Kidney (tissue), 13 donors: ENCODE measurements at regions not wholly inside any gene's neighbourhood (a gene's known extent, or its start where the extent isn't known, plus 50 kb on each side); places are given as distances from the start of the nearest gene placed in this dataset.

ENCODE experiments used
- DNase-seq, 5 donors: peaks; one replicate each; pipeline ENCODE4 v3.0.0-alpha.2; 2013 to 2020
- FAIRE-seq: peaks from 2 replicates; lab custom pipeline; 2012; peaks lifted over from hg19 to GRCh38; lab: Jason Lieb, UNC
- H3K27ac ChIP-seq, 2 donors: one replicate each; pipeline ENCODE4 v1.7.0; 2013; ENCODE audit warnings: low read depth in 2 of 2, low read length in 2 of 2, inconsistent platforms in 1 of 2
- H3K27me3 ChIP-seq: one replicate; pipeline ENCODE4 v1.7.1; 2013; ENCODE audit warnings: low read length, inconsistent platforms; ENCODE audit not compliant: control insufficient read depth, insufficient read depth
- H3K36me3 ChIP-seq, 3 donors: one replicate each; pipeline versions ENCODE4 v1.7.0 to v1.7.1; 2013; ENCODE audit warnings: low read length in 3 of 3, control low read depth in 1 of 3, inconsistent platforms in 1 of 3; ENCODE audit not compliant: insufficient read depth in 3 of 3, control insufficient read depth in 2 of 3
- H3K4me1 ChIP-seq, 3 donors: one replicate each; pipeline versions ENCODE4 v1.7.0 to v1.7.1; 2013; ENCODE audit warnings: low read length in 3 of 3, inconsistent platforms in 1 of 3, low read depth in 1 of 3; ENCODE audit not compliant: control insufficient read depth in 2 of 3, insufficient read depth in 2 of 3
- H3K4me3 ChIP-seq, 3 donors: one replicate each; pipeline versions ENCODE4 v1.7.0 to v1.8.1; 2013; ENCODE audit warnings: low read length in 3 of 3, control low read depth in 1 of 3, inconsistent platforms in 1 of 3
- H3K9ac ChIP-seq, 3 donors: one replicate each; pipeline versions ENCODE4 v1.7.0 to v1.7.1; 2013; ENCODE audit warnings: low read length in 3 of 3, control low read depth in 1 of 3, inconsistent platforms in 1 of 3
- H3K9me3 ChIP-seq, 3 donors: one replicate each; pipeline versions ENCODE4 v1.7.0 to v1.7.1; 2013; ENCODE audit warnings: low read length in 3 of 3, control low read depth in 1 of 3, inconsistent platforms in 1 of 3; ENCODE audit not compliant: control insufficient read depth in 2 of 3, insufficient read depth in 1 of 3
- CTCF ChIP-seq: IDR thresholded peaks from 3 replicates; pipeline ENCODE4 v1.5.1; 2012; ENCODE audit warnings: mild to moderate bottlenecking, moderate library complexity, borderline replicate concordance; ENCODE audit not compliant: insufficient read depth; ENCODE audit errors: extremely low read depth
- intact Hi-C: fragments of 100-400 bp; cut with DNase I; formaldehyde crosslinking; loops from one replicate; pipeline ENCODE4 v1.11.1; 2022
- donor health status: control.
- donor health status: control.
- donor health status: control.
- donor health status: control.
- donor health status: control.
- donor health status: DM: yes; HTN: yes; CAD: no.
- donor health status: Normal renal cell carcinoma (clear cell type).

GRCh38 chr13:73548449-73548848 is 489.6 kb downstream of the KLF5 start:
- Histone ChIP-seq H3K4me1 (no peaks in the 10 kb centered on the region), H3K27me3 (no peaks in the 10 kb centered on the region), H3K4me3 (no peak overlapping the region), H3K9me3 (no peaks in the 10 kb centered on the region), H3K36me3 (no peaks in the 10 kb centered on the region), H3K27ac (no peak overlapping the region), H3K9ac (no peak overlapping the region)
- FAIRE-seq (no peak), DNase-seq (no peak)
- no peak for TF ChIP-seq CTCF
- intact Hi-C loops: no loop called here

- Histone ChIP-seq H3K27me3 (no peaks in the 10 kb centered on the region), H3K4me3 (no peak overlapping the region), H3K9me3 (no peaks in the 10 kb centered on the region), H3K9ac (no peak overlapping the region), H3K36me3 (no peaks in the 10 kb centered on the region), H3K4me1 (no peaks in the 10 kb centered on the region), H3K27ac (no peak overlapping the region)
- FAIRE-seq: no peak
- TF ChIP-seq CTCF: no peak
- intact Hi-C loops: no loop called here
- DNase-seq: no peak
These were observed 488.4 kb downstream of the KLF5 start for GRCh38 chr13:73547239-73547638.

- Histone ChIP-seq H3K9me3 (no peaks in the 10 kb centered on the region), H3K9ac (no peak overlapping the region), H3K4me1 (no peaks in the 10 kb centered on the region), H3K4me3 (no peak overlapping the region), H3K27ac (no peak overlapping the region), H3K27me3 (no peaks in the 10 kb centered on the region), H3K36me3 (no peaks in the 10 kb centered on the region)
- FAIRE-seq (no peak), DNase-seq (no peak)
- no peak for TF ChIP-seq CTCF
- intact Hi-C loops: no loop called here
These were observed 485.4 kb downstream of the KLF5 start for GRCh38 chr13:73544175-73544574.

GRCh38 chr13:73542446-73542845 is 483.6 kb downstream of the KLF5 start:
- FAIRE-seq: no peak
- no peak for DNase-seq
- Histone ChIP-seq H3K36me3 (no peaks in the 10 kb centered on the region), H3K27me3 (no peaks in the 10 kb centered on the region), H3K9me3 (no peaks in the 10 kb centered on the region), H3K9ac (no peak overlapping the region), H3K27ac (no peak overlapping the region), H3K4me3 (no peak overlapping the region), H3K4me1 (no peaks in the 10 kb centered on the region)
- intact Hi-C loops: no loop called here
- TF ChIP-seq CTCF: no peak
